PC-3 (cell line): ENCODE measurements at regions not wholly inside any gene's neighbourhood (a gene's known extent, or its start where the extent isn't known, plus 50 kb on each side); places are given as distances from the start of the nearest gene placed in this dataset.

ENCODE experiments used
- ATAC-seq: fragments of 200-7000 bp; cut with Tn5 transposase; 2 replicates; pipeline ENCODE4 v1.9.1; 2020; ENCODE audit warnings: mild to moderate bottlenecking, moderate library complexity
- BruUV-seq: library from RNA; stranded (reverse); fragments of 400-500 nt; replicated peaks from 2 replicates; lab custom pipeline; 2021; lab: Mats Ljungman, UMichigan
- CTCF ChIA-PET: fragments of 300-600 bp; sonication (Branson Sonifier 250); formaldehyde crosslinking; loops from one replicate; lab custom pipeline; 2022; ENCODE audit warnings: antibody characterized with exemption; lab: Charles Lee
- POLR2A ChIA-PET: fragments of 300-600 bp; sonication (Branson Sonifier 250); formaldehyde crosslinking; loops from one replicate; lab custom pipeline; 2022; ENCODE audit warnings: antibody characterized with exemption; ENCODE audit not compliant: unreplicated experiment; lab: Charles Lee
- DNase-seq: peaks from one replicate; pipeline ENCODE4 v3.0.0-alpha.2; 2015
- H2AFZ ChIP-seq: fragments of 300-600 bp; sonication (generic); 2 replicates; pipeline ENCODE4 v1.6.0; 2016; ENCODE audit warnings: antibody characterized with exemption, low read length
- H3F3A ChIP-seq: fragments of 300-600 bp; sonication (generic); one replicate; pipeline ENCODE4 v1.6.0; 2017; ENCODE audit warnings: antibody characterized with exemption, low read length, control low read depth, mild to moderate bottlenecking; ENCODE audit not compliant: unreplicated experiment
- H3K27ac ChIP-seq: fragments of 300-600 bp; sonication (generic); 2 replicates; pipeline ENCODE4 v1.5.1; 2016; ENCODE audit warnings: mild to moderate bottlenecking, low read length
- H3K27me3 ChIP-seq: fragments of 300-600 bp; sonication (generic); 2 replicates; pipeline ENCODE4 v1.6.1; 2016; ENCODE audit warnings: low read length, mixed read lengths
- H3K36me3 ChIP-seq: fragments of 300-600 bp; sonication (generic); 2 replicates; pipeline ENCODE4 v1.6.1; 2016; ENCODE audit warnings: low read depth, mixed run types, low read length, mixed read lengths
- H3K4me1 ChIP-seq: fragments of 300-600 bp; sonication (generic); 2 replicates; pipeline ENCODE4 v1.5.1; 2016; ENCODE audit warnings: low read length; ENCODE audit not compliant: insufficient read depth
- H3K4me2 ChIP-seq: fragments of 300-600 bp; sonication (generic); 2 replicates; pipeline ENCODE4 v1.6.0; 2016; ENCODE audit warnings: low read length
- H3K4me3 ChIP-seq: fragments of 300-600 bp; sonication (generic); 2 replicates; pipeline ENCODE4 v1.5.1; 2016; ENCODE audit warnings: mild to moderate bottlenecking, low read length, mixed read lengths
- H3K79me2 ChIP-seq: fragments of 300-600 bp; sonication (generic); 2 replicates; pipeline ENCODE4 v1.6.1; 2017; ENCODE audit warnings: low read length, mixed read lengths
- H3K9ac ChIP-seq: fragments of 300-600 bp; sonication (generic); 2 replicates; pipeline ENCODE4 v1.6.0; 2016; ENCODE audit warnings: mild to moderate bottlenecking, low read length
- H3K9me2 ChIP-seq: fragments of 300-600 bp; sonication (generic); replicated peaks from 2 replicates; pipeline ENCODE4 v1.6.1; 2016; ENCODE audit warnings: mixed run types, low read length, mixed read lengths
- H3K9me3 ChIP-seq: fragments of 300-600 bp; sonication (generic); 2 replicates; pipeline ENCODE4 v1.6.1; 2016; ENCODE audit warnings: low read length, mixed read lengths
- H4K20me1 ChIP-seq: fragments of 300-600 bp; sonication (generic); 2 replicates; pipeline ENCODE4 v1.6.1; 2016; ENCODE audit warnings: low read length, mixed read lengths
- CTCF ChIP-seq: fragments of 300-600 bp; sonication (generic); conservative IDR thresholded peaks from 2 replicates; pipeline ENCODE4 v1.5.1; 2017; ENCODE audit warnings: antibody characterized with exemption, low read depth, mild to moderate bottlenecking, low read length
- EZH2 ChIP-seq: fragments of 300-600 bp; sonication (generic); IDR thresholded peaks from one replicate; pipeline ENCODE4 v1.6.1; 2017; ENCODE audit warnings: antibody characterized with exemption, mild to moderate bottlenecking, low read length; ENCODE audit not compliant: unreplicated experiment
- EZH2phosphoT487 ChIP-seq: fragments of 300-600 bp; sonication (generic); IDR thresholded peaks from 2 replicates; pipeline ENCODE4 v1.6.1; 2018; ENCODE audit warnings: mild to moderate bottlenecking, antibody characterized with exemption, low read length, borderline replicate concordance
- intact Hi-C: fragments of 100-400 bp; cut with micrococcal nuclease; formaldehyde crosslinking; loops from 2 replicates; pipeline ENCODE4 v1.9.0; 2023

- H3K27ac ChIP-seq = no peak overlapping the region
- H3K79me2 ChIP-seq = no peaks in the 10 kb centered on the region
- no peaks in the 10 kb centered on the region for H3K4me1 ChIP-seq
- CTCF ChIA-PET = no interaction called here
- POLR2A ChIA-PET = no interaction called here
- BruUV-seq = no TSS peak
- H3K4me2 ChIP-seq = no peak overlapping the region
- H3K27me3 ChIP-seq = peaks cover 84% of the 10 kb centered on the region
- H4K20me1 ChIP-seq = no peaks in the 10 kb centered on the region
- DNase-seq = no peak
- H3K9me2 ChIP-seq = no peaks in the 10 kb centered on the region
- no peaks in the 10 kb centered on the region for H3F3A ChIP-seq
- H3K4me3 ChIP-seq = no peak overlapping the region
- H3K9ac ChIP-seq = no peak overlapping the region
- ATAC-seq = no peak
- intact Hi-C loops = no loop called here
- H3K9me3 ChIP-seq = no peaks in the 10 kb centered on the region
- H2AFZ ChIP-seq = no peak overlapping the region
- TF ChIP-seq CTCF = no peak
- TF ChIP-seq EZH2 = no peak
- no peak for TF ChIP-seq EZH2phosphoT487
- no peaks in the 10 kb centered on the region for H3K36me3 ChIP-seq
These were observed 60.4 kb upstream of the ATP2B2 start for GRCh38 chr3:10565814-10566213.

- no peaks in the 10 kb centered on the region for H4K20me1 ChIP-seq
- H3K27me3 ChIP-seq = peaks cover 89% of the 10 kb centered on the region
- POLR2A ChIA-PET = no interaction called here
- H3F3A ChIP-seq = no peaks in the 10 kb centered on the region
- H3K4me3 ChIP-seq = no peak overlapping the region
- ATAC-seq (no peak), DNase-seq (no peak)
- intact Hi-C loops = no loop called here
- H3K27ac ChIP-seq = no peak overlapping the region
- H3K4me2 ChIP-seq = no peak overlapping the region
- no peaks in the 10 kb centered on the region for H3K79me2 ChIP-seq
- CTCF ChIA-PET = no interaction called here
- no peaks in the 10 kb centered on the region for H3K9me3 ChIP-seq
- H3K9me2 ChIP-seq = no peaks in the 10 kb centered on the region
- H3K4me1 ChIP-seq = no peaks in the 10 kb centered on the region
- no peak overlapping the region for H3K9ac ChIP-seq
- no TSS peak for BruUV-seq
- TF ChIP-seq EZH2phosphoT487 (no peak), CTCF (no peak), EZH2 (no peak)
- H2AFZ ChIP-seq = no peak overlapping the region
- no peaks in the 10 kb centered on the region for H3K36me3 ChIP-seq
These were observed 61.1 kb upstream of the ATP2B2 start for GRCh38 chr3:10566451-10566850.

- H3K9me2 ChIP-seq = no peaks in the 10 kb centered on the region
- peaks cover 100% of the 10 kb centered on the region for H3K27me3 ChIP-seq
- H3K4me3 ChIP-seq = no peak overlapping the region
- no peaks in the 10 kb centered on the region for H3K9me3 ChIP-seq
- H3K4me1 ChIP-seq = no peaks in the 10 kb centered on the region
- no peaks in the 10 kb centered on the region for H4K20me1 ChIP-seq
- TF ChIP-seq EZH2 (no peak), EZH2phosphoT487 (no peak), CTCF (no peak)
- ChIA-PET POLR2A (no interaction called here), CTCF (no interaction called here)
- no peak for DNase-seq
- H3K79me2 ChIP-seq = no peaks in the 10 kb centered on the region
- no peak overlapping the region for H3K4me2 ChIP-seq
- BruUV-seq = no TSS peak
- no peak overlapping the region for H2AFZ ChIP-seq
- H3F3A ChIP-seq = no peaks in the 10 kb centered on the region
- no peak overlapping the region for H3K27ac ChIP-seq
- H3K9ac ChIP-seq = no peak overlapping the region
- no peaks in the 10 kb centered on the region for H3K36me3 ChIP-seq
- intact Hi-C loops = no loop called here
- no peak for ATAC-seq
These were observed 63.2 kb upstream of the ATP2B2 start for GRCh38 chr3:10568549-10568948.
